IPS DF 4.7 (cell line): ENCODE measurements at regions not wholly inside any gene's neighbourhood (a gene's known extent, or its start where the extent isn't known, plus 50 kb on each side); places are given as distances from the start of the nearest gene placed in this dataset.

ENCODE experiments used
- DNase-seq: peaks from one replicate; pipeline ENCODE4 v3.0.0-alpha.2; 2013; ENCODE audit warnings: low spot score; ENCODE audit errors: extremely low read depth

DNA sequence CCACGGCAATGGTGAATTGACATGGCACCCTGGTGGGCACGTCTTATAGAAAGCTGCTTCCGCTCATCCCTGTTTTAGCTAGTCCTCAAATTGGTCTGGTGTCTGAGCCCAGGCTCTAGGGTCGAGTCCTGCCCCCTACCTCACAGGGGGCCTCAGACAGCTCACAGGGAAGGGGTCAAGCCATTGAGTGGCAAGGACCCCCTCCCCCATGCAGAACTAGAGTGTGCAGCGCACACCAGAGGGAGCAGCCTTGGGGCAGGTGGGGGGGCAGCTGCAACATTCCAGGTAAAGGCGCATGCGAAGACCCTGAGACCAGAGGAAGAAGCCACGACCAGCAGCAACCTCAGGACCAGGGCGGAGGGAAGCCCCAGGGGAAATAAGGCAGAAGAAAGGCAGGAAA, 240.4 kb upstream of the PPP2R2D start:
- DNase-seq: no peak

DNA sequence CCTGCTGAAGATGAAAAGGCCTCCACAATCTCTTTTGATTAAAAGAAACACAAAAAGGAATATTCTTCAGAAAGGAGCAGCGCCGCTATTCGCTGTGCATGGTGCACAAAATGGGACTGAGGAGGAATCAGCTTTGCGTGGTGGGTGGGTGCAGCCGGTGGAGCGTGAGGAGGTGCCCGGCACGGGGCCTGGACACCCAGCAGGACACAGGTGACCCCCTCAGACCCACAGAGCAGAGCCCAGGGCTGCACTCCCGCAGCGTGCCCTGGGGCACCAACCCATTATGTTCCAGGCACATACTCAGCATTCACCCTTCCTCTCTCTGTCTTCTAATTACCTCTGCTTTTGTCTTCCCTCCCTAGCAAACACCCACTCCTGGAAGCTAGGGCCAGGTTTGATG, 238.0 kb upstream of the PPP2R2D start:
- DNase-seq: no peak

DNA sequence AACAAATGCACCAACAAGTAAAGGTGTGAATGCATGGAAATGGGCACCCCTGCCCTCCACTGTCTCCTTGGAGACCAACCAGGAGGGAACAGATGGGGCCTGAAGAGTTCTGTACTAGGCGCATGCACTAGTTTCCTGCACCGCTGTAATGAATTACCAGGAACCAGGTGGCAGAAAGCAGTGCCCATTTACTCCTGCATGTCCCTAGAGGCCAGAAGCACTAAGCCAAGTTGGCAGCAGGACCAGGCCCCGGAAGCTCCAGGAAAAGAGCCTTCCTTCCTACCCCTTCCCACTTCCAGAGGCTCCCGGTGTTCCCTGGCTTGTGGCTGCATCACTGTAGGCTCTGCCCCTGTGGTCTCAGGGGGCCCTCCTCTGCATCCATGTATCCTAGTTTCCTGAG, 237.5 kb upstream of the PPP2R2D start:
- DNase-seq: no peak

DNA sequence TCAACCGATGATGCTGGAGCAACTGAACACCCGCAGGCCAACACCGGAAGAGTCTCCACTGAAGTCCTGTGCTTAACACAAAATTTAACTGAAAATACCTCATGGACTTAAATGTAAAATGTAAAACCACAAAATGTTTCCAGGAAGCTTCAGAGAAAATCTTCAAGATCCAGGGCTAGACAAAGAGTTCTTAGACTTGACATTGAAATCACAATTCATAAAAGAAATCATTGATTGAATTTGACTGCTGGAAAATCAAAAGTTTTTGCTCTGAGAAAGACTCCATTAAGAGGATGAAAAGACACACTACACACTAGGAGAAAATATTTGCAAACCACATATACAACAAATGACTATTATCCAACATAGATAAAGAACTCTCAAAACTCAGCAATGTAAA, 234.7 kb upstream of the PPP2R2D start:
- no peak for DNase-seq

DNA sequence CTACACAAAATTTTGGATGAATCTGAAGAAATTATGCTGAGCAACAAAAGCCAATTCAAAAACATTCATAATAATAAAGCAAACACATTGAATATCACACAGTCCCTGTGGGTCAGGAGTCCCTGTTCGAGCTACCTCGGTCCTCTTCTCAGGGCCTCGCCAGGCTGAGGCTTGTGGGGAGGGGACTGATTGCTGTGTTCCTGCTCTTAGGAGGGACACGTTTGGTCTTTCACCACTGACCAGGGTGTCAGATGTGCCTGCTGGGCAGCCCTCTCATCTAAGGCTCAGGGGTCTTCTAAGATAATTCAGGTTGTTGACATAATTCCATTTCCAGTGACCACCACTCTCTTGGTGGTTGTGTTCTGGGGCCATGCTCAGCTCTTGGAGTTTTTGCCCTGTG, 233.8 kb upstream of the PPP2R2D start:
- no peak for DNase-seq

DNA sequence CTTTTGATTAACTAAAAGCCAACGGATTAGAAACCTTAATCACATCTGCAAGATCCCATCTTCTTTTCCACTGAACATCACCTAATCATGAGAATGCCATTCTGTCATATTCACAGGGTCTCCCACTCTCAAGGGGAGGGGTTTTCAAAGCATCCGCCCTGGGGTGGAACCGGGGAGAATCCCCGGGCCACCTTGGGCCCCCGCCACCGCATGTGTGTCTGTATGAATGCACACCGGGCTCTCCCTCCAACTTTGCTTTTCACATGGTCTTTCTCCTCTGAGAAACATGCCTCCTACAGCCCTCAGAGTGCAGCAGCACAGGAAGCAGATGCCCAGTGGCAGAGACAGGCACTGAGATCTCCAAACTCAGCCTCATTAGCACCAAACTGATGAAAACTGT, 233.2 kb upstream of the PPP2R2D start:
- no peak for DNase-seq

DNA sequence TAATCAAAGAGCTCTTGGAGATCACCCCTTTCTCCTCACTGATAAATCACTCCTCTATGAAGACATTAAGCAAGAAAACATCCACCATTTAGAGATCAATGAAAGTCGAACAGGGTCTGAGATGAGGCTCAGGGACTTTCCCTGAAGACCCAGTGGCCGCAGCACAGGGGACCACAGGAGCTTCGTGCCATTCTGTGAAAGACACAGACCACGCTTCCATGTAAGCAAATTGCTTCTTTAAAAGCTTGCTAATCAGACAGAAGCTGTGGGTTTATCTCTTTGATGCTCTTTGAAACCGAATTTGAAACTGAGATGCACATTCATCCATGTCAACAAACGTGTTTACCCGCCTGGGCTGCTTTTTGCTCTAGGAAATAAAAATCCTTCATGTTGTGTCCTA, 231.9 kb upstream of the PPP2R2D start:
- no peak for DNase-seq

DNA sequence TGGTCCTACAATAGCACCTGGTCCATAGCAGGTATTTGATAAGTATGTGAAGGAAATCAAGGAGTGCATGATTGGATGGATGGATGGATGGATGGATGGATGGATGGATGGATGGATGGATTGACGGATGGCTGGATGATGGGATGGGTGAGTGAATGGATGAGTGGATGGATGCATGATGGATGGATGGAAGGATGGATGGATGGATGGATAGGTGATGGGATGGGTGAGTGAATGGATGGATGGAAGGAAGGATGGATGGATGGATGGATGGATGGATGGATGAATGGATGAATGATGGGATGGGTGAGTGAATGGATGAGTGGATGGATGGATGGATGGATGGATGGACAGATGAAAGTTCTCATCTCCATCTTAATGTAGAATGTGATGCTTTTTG, 231.0 kb upstream of the PPP2R2D start:
- no peak for DNase-seq

DNA sequence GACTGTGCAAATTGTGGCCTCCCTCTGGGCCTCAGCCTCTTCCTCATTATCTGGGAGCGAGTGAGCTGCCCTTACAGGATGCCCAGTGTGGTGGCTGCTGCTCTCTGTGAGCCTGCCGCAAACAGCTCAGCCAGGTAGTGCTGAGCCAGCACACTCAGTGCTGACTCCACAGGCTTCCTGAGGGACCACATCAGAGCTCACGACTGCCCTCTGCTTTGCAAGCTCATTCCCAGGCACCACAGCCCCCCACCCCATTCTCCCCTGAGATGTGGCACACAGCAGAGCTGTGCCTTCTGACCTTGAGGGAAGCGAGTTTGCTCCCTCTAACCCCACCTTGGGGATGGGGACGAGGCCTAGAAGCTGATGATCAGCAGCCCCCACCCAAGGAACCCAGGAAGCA, 230.5 kb upstream of the PPP2R2D start:
- DNase-seq: no peak

DNA sequence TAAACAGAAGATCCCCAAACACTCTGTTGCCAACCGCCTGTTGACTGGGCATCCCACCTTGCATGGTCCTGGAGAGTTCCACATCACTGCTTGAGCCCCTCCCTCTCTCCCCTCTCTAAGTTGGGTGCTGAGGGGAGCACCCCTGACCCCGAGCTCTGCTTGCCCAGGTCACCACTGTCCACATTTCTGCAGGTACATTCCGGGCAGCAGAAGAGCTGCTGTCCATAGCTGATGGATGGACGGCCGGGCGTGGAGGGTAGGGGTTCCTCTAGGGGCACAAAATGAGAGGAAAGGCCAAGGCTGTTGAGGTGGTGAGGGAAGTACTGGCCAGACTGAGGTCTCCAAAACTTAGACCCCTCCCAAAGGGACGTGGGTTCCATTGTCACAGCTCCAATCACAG, 227.4 kb upstream of the PPP2R2D start:
- DNase-seq: no peak

DNA sequence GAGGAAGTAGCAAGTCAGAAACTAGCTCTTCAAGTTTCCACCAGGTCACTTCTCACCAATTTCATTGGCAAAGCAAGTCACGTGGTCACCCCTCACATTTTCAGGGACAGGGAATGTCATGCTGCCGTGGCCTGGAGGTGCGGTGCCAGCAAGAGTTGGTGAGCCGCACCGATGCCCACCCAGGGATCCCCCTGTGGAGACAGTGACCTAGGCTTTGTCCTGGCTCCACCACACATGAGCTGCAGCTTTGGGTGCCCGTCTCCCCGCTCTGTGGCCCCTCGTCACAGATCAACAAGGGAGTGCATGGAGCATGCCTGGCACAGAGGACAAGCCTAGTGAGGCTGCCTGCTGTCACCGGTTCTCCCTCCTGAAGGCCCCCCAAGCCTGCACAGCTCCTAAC, 226.7 kb upstream of the PPP2R2D start:
- no peak for DNase-seq

DNA sequence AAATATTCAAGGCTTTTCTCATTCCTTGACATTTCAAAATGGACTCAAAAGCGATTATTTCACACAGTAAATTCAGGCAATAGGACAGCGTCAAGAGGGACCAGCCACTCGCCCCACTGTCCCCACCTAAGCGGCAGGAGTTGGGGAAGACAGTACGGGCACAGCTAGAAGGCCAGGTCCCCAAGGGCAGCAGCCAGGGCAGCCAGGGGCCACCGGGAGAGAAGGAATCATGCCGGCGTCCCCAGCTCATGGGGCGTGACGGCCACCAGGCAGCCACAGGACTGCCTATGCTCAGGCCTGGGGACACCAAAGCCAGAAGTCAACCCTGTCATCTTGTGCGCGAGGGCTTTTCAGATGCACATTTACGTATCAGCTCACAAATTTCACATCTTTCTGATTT, 225.7 kb upstream of the PPP2R2D start:
- DNase-seq: no peak

DNA sequence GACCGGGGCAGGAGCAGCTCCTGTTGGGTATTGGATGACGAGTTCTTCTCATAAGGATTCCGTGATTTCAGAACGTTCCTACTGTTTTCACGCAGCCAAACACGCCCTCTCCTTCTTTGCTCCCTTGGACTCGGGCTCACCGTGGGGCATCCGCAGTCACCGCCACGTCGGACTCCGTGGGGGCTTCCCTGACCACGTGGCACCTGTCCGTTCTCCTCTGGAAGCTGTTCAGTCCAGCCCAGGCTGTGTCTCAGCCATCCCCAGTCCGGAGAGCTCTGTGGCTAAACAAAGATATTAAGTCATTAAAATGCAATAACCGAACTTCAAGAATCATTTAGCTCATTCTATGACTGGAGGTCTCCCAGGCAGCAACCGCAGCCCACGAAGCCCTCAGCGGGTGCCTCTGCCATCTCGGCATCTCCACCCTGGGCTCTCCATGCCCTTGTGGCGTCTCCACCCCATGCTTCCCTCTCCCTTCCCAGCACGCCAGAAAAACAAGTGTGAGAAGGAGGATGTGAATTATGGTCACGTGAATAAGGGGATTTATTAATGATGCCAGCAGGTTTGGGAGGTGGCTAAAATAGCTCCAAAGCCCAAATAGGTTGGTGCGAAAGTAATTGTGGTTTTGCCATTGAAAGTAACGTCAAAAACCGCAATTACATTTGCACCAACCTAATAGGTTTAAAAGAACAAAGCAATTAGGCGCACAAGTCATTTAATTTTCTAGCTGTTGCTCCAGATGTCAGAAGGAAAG, 224.6 kb upstream of the PPP2R2D start:
- no peak for DNase-seq

DNA sequence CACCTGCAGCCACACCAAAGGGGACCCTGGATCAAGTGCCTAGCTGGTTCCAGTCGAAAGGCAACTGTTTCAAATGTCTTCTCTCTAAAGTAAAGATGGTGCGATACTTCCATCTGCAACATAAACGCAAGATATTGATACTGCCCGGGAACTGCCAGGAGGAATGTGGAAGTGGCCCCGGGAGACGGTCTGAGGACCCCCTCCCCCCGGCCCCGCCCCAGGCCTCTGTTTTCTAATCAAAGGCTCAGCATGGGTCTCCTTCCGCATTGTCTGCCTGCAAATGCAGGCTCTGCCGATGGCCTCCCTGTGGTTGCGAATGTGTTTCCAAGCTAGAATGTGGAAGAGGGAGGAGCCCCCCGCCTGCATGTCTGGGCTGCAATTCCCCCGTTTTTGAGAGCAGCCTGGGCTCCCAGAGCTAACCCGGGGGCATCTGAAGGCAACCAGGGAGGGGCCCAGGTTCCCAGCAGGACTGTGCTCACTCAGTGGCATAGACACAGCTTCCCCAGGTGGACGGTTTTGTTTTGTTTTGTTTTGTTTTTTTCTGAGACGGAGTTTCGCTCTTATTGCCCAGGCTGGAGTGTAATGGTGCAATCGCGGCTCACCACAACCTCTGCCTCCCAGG, 223.9 kb upstream of the PPP2R2D start:
- DNase-seq: no peak

DNA sequence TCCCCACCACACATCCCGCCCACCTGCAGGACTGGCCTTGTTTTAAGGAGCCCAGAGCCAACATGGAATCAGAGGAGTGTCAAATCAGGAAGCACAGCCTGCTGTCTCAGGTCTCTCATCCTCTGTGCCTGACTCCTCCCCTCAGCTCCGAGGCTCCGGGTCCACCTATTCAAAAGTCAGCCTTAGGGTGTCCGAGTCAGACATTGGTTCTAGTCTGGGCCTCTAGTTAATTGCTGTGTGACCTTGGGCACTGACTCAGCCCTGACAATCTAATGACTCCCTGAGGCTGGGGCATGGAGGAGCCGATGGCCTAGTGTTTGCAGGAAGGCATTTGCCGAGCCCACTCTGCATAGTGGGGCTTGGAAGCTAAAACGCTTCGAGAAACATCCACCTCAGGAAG, 223.1 kb upstream of the PPP2R2D start:
- no peak for DNase-seq

DNA sequence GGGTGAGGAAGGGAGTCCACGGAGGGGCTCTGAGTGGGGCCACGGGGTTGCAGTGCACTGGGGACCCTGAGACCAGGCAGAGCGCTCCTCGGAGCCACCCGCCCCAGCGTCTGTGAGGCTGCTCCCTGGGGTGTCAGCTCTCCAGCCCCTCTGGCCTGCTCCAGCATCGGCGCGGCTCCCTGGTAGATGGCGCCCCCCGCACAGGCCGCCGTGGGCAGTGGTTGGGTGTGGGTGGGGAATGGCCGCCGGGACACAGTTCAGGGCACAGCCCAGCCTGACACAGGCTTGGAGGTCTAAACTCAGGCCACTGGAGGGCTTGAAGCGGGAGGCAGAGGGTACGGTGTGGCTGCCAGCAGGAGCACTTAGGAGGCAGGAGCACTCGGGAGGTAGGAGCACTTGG, 222.6 kb upstream of the PPP2R2D start:
- no peak for DNase-seq

DNA sequence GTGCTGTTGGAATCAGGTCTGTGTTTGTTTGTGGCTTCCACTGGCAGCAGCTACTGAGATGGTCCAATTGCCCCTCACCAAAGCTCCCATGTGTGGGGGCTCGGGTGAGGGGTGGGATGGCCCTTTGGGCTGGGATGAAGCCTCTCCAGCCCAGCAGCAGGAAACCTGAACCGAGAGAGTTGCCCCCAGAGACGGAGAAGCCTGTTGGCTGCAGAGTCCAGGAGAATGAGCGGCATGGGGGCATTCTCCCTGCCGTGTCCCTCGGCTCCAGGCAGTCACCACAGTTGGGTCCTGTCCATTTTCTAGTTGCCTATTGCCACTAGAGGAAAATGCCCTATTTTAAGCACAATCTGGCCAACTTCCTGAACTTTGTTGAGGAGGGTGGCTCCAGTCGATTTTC, 222.2 kb upstream of the PPP2R2D start:
- no peak for DNase-seq

DNA sequence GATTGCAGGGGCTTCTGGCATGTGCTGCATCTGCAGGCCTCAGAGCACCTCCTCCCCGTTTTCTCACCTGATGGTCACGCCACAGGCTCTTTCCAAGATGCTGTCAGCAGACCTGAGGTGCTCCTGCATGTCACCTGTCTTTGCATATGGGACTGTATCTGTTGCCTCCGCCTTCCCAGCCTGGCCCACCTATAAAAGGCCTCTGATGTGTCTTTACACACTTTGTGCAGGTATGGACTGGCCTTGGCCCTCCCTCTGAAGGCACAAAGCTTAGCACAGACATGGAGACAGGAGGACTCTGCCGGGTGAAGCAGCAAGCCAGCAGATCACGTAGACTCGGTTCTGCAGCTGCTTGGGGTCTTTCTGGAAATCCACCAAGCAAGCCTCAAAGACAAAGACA, 220.9 kb upstream of the PPP2R2D start:
- DNase-seq: no peak

DNA sequence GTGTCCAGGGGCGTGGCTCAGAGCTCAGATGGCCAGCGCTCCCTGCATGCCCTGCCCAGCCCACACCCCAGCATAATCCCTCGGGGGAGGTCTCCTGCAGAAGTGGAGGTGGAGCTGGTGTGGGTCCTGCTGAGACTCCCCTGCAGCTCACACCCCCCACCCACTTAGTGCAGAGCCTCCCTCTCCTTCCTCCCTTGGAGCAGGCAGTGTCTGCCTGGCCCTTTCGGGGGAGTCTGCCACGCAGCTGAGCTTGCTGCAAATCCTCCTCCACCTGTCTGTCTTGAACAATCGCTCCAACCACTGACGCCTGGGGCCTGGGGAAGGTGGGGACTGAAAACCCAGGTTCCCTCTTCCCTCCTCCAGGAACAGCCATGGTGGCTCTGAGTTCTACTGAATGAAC, 219.7 kb upstream of the PPP2R2D start:
- DNase-seq: no peak

DNA sequence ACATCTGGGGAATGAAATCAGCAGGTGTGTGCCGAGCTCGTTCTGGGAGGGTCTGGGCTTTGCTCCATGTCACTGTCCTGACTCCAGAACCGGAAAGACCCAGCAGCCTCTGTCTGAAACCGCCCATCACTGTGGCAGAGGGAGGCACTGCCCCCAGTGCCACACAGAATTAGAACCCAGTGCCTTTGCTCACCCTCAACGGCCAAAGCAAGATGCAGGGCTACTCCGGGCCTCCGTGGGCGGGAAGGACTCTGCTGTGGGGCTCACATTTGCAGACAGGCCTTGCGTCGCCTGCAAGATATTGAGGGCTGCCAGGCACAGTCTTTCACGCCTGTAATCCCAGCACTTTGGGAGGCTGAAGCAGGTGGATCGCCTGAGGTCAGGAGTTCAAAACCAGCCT, 219.2 kb upstream of the PPP2R2D start:
- DNase-seq: no peak

DNA sequence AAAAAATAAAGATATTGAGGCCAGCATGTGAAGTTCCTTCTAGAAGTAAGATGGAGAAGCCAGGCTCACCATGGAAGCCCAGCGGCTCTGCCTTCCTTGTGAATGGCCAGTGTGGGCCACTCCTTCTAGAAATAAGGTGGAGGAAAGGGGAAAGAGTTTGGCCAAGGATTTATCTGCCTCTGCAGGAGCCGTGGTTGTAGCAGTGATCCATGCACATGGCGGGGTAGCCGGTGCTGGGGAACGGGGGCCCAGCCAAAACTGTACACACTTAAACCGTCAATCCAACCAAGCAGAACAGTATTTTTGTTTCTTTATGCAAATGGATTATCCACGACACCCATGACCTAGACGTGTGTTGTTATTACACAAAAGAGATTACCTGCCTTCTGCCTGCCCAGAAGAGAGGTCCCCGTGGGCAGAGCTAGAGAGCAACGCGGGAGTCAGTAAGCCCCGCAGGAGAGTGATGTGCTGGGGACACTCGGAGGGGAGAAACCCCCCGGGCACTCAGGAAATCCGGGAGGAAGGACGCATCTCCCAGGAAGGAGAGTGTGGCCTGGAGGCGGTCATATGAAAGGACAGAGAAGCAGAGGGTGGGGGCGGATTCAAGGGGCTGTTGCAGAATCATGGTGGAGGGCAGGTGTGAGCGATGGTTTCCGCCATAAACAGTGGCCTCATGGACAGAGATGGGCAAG, 218.4 kb upstream of the PPP2R2D start:
- no peak for DNase-seq

DNA sequence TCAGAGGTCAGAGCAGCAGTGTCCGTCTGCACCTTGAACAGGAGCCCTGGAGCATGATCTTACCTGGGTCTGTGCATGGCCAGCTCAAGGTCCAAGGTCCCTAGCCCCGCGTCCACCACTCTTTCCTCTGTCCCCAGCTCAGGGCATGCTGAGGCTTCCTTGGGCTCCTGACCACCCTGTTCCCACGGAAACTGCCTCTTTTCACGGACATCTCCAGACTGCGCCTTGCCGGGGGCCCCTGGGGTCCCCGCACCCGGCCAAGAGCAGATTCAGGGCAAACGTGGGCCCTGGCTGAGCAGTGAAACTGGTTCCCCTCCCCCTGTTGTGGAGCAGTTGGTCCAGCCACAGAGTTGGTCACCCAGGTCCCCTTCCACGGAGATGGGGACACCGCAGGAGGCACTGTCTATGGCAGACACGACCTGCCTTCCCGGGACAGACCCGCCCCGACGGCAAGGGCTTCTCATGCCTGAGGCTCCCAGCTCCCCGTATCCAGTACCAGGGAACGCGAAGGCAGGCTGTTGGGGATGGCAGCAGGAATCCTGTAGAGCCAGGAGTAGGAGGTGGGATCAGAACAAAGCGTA, 217.4 kb upstream of the PPP2R2D start:
- DNase-seq: no peak

DNA sequence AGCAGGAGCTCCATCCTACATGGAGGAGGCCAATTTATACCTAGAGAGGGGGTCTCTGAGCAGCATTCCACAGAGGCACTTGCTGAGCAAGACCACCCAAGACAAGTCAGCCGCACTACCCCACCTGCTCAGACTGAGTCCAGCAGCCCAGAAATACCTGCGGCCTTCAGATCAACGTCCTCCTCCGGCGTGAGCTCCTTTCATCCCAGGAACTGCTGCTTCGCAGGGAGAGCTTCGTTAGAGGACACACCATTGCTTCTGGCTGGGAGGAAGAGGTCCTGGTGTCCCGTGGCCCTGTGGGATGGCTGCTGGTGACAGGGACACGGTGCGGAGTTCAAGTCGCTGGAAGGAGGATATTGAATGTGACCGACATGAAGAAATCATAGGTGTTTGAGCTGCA, 216.9 kb upstream of the PPP2R2D start:
- no peak for DNase-seq
